ENCODE measurements at regions not wholly inside any gene's neighbourhood (a gene's known extent, or its start where the extent isn't known, plus 50 kb on each side); places are given as distances from the start of the nearest gene placed in this dataset.

GRCh38 chr16:85166281-85166680, 54.0 kb upstream of the CIBAR2 start:
- TF ChIP-seq CTCF (IDR thresholded peaks at IDR 0.05) = no peak
- TF ChIP-seq POLR2A (IDR thresholded peaks at IDR 0.05) = no peak
- TF ChIP-seq POLR2AphosphoS5 (IDR thresholded peaks at IDR 0.05) = no peak
